Panc1 (cell line): ENCODE measurements at regions not wholly inside any gene's neighbourhood (a gene's known extent, or its start where the extent isn't known, plus 50 kb on each side); places are given as distances from the start of the nearest gene placed in this dataset.

Source experiments
- POLR2AphosphoS5 ChIP-seq: IDR thresholded peaks from 2 replicates; pipeline ENCODE4 v1.6.1; 2012; ENCODE audit warnings: mild to moderate bottlenecking, low read depth, low read length, moderate library complexity
- SIN3A ChIP-seq: IDR thresholded peaks from 2 replicates; pipeline ENCODE4 v1.6.1; 2012; ENCODE audit warnings: low read depth, mild to moderate bottlenecking, low read length, moderate library complexity, borderline replicate concordance; ENCODE audit not compliant: insufficient read depth
- TCF7L2 ChIP-seq: IDR thresholded peaks from 2 replicates; pipeline ENCODE4 v1.6.1; 2011; ENCODE audit warnings: mild to moderate bottlenecking, low read depth, low read length, inconsistent platforms
- TF ChIP-seq, protein P1 (sequence below): fragments of 450-650 bp; IDR thresholded peaks from 2 replicates; pipeline ENCODE4 v1.5.1; 2017; ENCODE audit warnings: mild to moderate bottlenecking
- TF ChIP-seq, protein P2 (sequence below), 2 experiments: IDR thresholded peaks; 2 replicates each; pipeline ENCODE4 v1.6.1; 2011 to 2012; ENCODE audit warnings: low read depth in 2 of 2, control low read depth in 1 of 2, low read length in 1 of 2, mild to moderate bottlenecking in 1 of 2, moderate library complexity in 1 of 2; ENCODE audit not compliant: insufficient read depth in 1 of 2

DNA sequence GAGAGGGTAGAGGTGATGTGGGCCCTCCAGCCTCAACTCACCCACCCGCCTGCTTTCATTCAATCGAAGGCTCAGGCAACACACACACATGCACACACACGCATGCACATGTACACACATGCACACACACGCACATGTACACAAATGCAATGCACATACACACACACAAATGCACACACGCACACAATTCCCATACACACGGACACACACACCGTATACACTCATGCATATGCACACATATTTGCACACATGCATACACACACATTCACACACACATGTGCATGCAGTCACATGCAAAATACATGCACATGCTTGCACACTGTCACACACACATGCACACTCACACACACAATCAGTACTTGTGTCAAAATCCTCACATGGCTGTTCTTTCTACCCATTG, 55.9 kb upstream of the SPACA7 start:
- TF ChIP-seq, protein P1, sequence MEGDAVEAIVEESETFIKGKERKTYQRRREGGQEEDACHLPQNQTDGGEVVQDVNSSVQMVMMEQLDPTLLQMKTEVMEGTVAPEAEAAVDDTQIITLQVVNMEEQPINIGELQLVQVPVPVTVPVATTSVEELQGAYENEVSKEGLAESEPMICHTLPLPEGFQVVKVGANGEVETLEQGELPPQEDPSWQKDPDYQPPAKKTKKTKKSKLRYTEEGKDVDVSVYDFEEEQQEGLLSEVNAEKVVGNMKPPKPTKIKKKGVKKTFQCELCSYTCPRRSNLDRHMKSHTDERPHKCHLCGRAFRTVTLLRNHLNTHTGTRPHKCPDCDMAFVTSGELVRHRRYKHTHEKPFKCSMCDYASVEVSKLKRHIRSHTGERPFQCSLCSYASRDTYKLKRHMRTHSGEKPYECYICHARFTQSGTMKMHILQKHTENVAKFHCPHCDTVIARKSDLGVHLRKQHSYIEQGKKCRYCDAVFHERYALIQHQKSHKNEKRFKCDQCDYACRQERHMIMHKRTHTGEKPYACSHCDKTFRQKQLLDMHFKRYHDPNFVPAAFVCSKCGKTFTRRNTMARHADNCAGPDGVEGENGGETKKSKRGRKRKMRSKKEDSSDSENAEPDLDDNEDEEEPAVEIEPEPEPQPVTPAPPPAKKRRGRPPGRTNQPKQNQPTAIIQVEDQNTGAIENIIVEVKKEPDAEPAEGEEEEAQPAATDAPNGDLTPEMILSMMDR: no peak
- TF ChIP-seq TCF7L2 (no peak), POLR2AphosphoS5 (no peak), SIN3A (no peak)
- TF ChIP-seq, protein P2, sequence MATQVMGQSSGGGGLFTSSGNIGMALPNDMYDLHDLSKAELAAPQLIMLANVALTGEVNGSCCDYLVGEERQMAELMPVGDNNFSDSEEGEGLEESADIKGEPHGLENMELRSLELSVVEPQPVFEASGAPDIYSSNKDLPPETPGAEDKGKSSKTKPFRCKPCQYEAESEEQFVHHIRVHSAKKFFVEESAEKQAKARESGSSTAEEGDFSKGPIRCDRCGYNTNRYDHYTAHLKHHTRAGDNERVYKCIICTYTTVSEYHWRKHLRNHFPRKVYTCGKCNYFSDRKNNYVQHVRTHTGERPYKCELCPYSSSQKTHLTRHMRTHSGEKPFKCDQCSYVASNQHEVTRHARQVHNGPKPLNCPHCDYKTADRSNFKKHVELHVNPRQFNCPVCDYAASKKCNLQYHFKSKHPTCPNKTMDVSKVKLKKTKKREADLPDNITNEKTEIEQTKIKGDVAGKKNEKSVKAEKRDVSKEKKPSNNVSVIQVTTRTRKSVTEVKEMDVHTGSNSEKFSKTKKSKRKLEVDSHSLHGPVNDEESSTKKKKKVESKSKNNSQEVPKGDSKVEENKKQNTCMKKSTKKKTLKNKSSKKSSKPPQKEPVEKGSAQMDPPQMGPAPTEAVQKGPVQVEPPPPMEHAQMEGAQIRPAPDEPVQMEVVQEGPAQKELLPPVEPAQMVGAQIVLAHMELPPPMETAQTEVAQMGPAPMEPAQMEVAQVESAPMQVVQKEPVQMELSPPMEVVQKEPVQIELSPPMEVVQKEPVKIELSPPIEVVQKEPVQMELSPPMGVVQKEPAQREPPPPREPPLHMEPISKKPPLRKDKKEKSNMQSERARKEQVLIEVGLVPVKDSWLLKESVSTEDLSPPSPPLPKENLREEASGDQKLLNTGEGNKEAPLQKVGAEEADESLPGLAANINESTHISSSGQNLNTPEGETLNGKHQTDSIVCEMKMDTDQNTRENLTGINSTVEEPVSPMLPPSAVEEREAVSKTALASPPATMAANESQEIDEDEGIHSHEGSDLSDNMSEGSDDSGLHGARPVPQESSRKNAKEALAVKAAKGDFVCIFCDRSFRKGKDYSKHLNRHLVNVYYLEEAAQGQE (IDR thresholded peaks at IDR 0.05; ENCODE audit: insufficient read depth in 1 of 2, low read depth in 2 of 2, low read length in 1 of 2): no peak
